Activated CD4-positive, alpha-beta T cell treated with anti-CD3 and anti-CD28 coated beads, Interleukin-2, amount 50 U/mL, for 24 hours (primary cell): ENCODE measurements at regions not wholly inside any gene's neighbourhood (a gene's known extent, or its start where the extent isn't known, plus 50 kb on each side); places are given as distances from the start of the nearest gene placed in this dataset.

ENCODE experiments used
- DNase-seq, 2 donors: peaks; one replicate each; pipeline ENCODE4 v3.0.0-alpha.2; 2020; ENCODE audit warnings: low read depth in 1 of 2, low spot score in 1 of 2

DNA sequence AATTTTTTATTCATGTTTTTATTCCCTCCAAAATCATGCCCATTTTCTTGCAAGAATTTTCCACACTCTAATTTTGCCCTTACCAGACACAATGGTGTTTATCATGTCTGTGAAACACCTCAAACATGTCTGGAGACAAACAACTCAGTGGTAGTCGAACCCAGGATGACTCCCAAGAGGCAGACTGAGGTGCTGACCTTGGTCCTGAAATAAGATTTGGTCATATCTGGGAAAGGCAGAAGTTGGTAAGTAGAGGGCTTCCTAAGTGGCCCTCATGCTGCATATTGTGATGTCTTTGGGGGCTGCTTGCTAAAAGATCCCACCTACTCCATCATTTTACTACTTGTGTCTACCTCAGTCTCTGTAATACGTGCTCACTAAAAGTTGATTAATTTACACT lies 369.4 kb upstream of the ISX start:
- DNase-seq, result no peak

GRCh38 chr22:34702279-34702678 lies 363.7 kb upstream of the ISX start:
- DNase-seq, result no peak

- DNase-seq, result no peak
Measured at GRCh38 chr22:34709641-34710040, 356.3 kb upstream of the ISX start.

- DNase-seq, result no peak
Measured at GRCh38 chr22:34722901-34723300, 343.1 kb upstream of the ISX start.

- DNase-seq, result no peak
Measured at GRCh38 chr22:34736081-34736480, 329.9 kb upstream of the ISX start.

DNA sequence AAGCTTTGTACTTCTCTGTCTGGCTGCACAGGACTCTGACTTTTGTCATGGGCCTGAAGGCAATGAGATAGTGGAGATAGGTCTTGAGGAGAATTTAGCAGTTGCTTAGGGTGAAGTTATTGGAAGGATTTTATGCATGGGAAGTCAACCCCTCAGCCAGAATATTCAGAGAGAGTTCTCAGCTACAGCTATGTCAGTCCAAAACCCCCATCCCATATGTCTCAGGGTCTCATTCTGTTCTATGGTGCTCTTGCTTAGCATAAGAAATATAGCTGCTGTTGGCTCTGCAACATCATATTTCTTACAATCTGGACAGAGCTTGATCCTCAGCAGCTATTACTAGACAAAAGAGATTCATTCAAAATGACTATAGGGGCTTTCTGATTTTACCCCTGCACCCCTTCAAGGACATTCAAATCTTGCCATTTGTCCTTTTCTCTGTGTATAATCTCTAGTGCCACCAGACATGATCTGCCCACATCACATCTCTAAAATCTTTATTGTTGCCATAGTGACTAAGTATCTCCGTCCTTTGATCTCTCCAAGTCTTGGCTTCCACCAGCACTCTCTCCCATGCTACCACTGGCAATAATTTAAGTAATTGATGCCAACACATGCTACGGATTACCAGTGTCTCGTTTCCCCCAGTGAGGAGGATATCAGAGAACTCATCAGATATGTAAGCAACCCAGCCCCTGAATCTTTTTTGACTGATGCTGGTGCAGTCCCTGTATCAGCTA lies 327.1 kb upstream of the ISX start:
- no peak for DNase-seq

GRCh38 chr22:34743110-34743751 lies 322.7 kb upstream of the ISX start:
- DNase-seq, result no peak

GRCh38 chr22:34760276-34761008 lies 305.5 kb upstream of the ISX start:
- no peak for DNase-seq

DNA sequence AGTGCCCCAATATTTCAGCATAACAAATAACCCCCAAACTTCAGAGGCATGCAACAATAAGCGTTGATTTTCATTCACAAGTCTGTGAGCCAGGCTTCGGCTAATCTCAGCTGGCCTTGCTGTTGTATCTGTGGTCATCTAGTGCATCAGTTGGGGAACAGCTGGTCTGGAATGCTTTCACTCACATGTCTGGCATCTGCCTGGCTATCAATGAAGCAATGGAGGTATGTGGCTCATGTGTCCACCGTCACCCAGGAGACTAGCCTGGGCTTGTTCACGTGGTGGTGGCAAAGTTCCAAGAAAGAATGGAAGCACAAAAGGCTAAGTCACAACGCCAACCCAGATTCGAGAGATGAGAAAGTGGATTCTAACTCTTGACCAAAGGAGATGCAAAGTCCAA lies 304.8 kb upstream of the ISX start:
- no peak for DNase-seq

DNA sequence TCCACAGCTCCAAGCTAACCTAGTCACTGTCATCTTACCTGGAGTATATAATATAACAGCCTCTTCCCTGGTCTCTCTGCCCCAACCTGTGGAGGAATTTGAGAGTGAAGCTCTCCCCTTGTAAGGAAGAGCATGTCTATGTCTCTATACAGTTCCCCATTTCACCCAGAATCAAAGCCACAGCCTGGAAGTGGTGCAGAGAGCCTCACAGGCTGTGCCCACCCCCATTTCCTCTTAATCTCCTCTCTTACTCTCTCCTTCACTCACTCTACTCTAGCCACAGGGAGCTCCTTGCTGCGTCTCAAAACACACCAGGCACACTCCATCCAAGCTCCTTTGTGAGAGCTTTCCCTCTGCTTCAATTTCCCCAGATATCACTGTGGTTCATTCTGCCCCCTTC lies 302.5 kb upstream of the ISX start:
- no peak for DNase-seq

DNA sequence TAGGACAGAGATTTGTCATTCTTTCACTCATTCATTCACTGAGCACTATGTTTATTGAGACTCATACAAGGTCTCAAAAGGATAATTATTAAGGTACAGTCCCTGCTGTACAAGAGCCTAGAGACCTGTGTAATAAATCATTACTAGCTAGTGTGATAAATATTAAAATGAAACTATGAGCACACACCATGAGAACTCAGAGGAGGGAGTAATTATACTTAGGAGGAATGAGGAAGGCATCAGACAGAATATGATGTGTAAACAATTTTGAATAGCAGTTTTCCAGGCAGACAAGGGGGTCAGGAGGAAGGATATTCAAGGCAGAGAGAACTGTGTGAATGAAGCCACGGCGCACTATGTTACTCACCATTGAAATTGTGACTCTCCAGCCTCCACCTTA lies 300.8 kb upstream of the ISX start:
- no peak for DNase-seq

DNA sequence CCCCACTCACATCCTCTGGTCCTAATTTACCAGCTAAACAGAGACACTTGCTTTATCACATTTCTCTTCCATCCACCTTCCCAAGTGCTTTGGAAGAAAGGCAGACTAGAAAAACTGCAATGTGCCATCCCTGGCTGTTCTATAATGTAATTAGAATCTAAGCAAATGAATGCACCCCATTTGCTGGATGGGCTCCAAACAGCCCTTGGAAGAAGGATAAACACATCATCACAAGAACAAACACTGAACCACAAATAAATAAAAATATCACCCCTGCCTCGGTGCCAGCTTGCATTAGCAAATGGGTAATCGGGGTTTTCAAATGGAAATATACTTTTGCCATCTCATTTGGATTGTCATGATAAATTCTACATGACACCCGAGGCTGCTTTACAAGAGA lies 296.6 kb upstream of the ISX start:
- no peak for DNase-seq

DNA sequence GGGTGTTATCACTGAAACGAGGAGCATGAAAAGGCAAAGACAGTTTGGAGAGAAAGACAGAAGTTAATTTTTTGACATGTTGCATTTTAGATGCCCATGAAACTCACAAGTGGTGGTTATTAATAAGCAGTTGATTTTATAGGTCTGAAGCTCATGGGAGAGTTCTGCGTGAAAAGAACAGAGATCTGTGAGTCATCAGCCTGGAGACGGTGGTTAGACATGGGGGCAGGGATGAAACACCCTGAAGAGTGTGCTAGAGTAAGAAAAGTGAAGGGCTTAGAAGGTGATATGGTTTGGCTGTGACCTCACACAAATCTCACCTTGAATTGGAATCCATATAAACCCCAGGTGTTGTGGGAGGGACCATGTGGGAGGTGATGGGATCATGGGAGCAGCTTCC lies 289.1 kb upstream of the ISX start:
- no peak for DNase-seq

DNA sequence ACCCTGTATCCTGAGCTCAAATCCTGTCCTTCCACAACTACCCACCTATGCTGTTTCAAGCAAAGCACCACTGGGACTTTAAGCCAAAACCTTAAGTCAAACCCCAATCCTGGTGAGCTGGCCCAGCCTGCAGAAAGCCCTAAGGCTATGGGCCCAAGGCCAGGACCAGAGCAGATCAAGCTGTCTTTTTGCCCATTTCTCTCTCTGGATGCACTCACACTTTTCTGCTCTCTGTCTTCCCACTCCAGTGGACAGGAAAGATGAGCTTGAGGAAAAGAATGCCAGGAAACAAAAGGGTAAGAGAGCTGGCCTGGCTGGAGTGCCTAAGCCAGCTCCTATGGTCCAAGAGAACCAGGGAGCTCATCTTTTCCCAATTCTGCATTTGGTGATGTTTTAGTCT lies 284.3 kb upstream of the ISX start:
- DNase-seq, result no peak

DNA sequence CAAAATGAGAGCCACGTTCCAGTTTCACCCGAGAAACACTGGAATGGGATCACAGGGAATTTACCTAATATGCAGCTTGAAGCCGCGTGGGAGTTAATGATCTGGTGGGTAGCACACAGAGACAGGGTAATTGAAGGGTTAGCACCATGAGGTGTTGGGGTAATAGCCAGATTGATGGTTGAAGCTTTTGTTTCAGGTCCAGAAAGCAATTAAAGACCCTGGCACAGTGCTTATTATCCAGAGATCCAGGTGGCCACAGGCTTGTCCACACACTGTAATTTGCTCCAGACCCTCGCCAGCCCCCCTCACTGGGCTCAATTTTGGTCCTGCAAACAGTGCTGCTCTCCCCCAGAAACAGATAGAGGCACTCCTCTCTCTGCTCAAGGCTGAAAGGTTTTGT lies 282.5 kb upstream of the ISX start:
- DNase-seq, result no peak

GRCh38 chr22:34784056-34784455 lies 281.9 kb upstream of the ISX start:
- DNase-seq, result no peak

GRCh38 chr22:34797826-34798225 lies 268.1 kb upstream of the ISX start:
- DNase-seq, result no peak

DNA sequence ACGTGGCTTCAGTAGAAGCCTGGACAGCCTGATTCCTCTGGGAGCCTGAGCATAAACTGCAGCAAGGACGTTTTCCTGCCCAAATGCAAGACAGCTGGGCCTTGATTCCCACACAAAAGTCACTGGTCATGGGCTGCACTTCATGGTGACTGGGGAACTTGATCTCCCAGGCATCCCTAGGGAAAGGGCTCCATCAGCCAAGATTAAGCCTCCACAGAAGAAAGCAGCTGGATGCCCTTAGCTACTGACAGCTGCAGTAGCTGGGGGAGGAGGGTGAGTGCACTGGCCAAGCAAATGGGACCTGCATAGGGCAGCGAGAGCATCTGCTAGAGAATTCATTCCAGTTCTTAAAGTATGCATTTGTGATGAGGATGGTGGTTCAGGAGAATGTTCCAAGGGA lies 267.4 kb upstream of the ISX start:
- DNase-seq, result no peak

DNA sequence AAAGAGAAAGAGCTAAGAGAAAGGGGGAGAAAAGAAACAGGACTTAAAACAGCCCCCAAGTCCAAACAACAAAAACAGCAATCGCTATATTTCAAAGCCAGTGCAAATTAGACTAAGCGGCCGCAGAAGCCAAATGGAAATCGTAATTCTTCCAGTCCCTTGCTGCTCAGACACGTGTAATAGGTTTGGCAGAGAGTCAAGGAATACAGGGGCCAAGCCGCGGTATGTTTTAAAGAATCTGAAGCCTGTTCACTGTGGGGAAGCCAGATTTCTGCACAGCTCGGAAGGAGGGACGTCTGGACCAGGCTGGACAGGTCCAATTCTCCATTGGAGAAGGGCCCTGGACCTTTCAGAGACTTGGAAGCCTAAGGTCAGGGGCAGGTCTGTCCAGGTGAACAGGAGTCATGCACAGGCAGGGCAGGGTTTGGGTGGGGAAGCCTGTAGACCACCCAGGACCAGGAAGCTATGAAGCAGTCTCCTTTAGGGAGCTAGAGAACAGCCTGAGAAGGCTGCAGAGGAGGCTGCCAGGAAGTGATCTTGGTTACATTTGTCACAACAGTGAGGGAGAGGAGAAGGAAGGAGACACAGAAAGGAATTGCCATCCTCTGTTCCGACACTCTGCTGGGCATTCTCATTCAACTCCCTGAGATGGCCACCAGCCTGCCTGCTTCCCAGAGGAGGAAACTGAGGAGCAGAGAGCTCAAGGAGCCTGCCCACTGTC lies 265.5 kb upstream of the ISX start:
- DNase-seq, result no peak

GRCh38 chr22:34801221-34801620 lies 264.7 kb upstream of the ISX start:
- no peak for DNase-seq

GRCh38 chr22:34804091-34804490 lies 261.9 kb upstream of the ISX start:
- no peak for DNase-seq

DNA sequence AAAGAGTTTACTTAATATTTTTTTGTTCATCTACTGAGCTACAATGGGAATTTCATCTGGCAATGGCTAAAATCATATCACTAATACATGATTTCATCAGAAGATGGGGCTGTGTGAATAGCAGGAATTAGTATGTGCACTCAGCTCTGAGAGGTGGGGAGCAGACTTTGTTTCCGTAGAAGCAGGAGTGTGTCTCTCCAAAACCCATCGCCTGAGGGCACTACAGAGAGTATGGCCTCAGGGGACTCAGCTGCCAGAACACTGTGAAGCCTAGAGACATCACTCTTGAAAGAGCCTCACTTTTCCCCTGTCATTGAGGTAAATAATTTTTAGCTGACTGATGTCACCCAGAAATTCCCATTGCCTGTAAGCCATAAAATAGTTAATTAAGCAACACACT lies 261.4 kb upstream of the ISX start:
- DNase-seq, result no peak
